ENCODE measurements at regions not wholly inside any gene's neighbourhood (a gene's known extent, or its start where the extent isn't known, plus 50 kb on each side); places are given as distances from the start of the nearest gene placed in this dataset.

GRCh38 chr18:33924576-33924975 lies 300.1 kb downstream of the NOL4 start:
- BruUV-seq (replicated peaks), result no TSS peak
- DNase-seq (ENCODE audit: low read depth, low spot score), result no peak
- CTCF ChIA-PET, result no interaction called here

DNA sequence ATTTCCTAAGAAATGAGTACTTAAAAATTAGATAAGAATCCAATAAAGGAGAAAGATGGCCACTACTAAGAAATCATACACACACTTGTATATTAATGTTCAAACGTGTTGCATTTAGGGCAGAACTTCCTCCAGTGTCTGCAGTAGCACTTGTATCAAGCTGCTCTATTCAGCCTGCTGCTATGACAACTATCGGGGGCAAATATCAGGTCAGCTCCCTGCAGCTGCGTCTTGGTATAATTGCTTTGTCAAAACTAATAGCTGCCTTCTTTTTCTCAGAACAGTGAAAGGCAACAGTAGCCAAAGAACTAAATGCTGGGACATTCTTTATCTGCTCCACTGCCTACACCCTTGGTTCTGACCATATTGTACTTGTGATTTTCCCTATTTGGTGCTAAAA lies 300.7 kb downstream of the NOL4 start:
- in situ Hi-C loops (cut with HindIII; ENCODE audit: low pct_unique_long_range_greater_than_20kb, low sequenced_read_pairs) (no loop called here), intact Hi-C loops (cut with micrococcal nuclease; ENCODE audit: unreplicated experiment) (no loop called here)
- POLR2A ChIA-PET, result no interaction called here
- Histone ChIP-seq H3K27ac (ENCODE audit: low read length) (no peak overlapping the region), H3K9me3 (ENCODE audit: control insufficient read depth, insufficient read depth, low read depth, low read length) (no peaks in the 10 kb centered on the region), H3K4me3 (ENCODE audit: low read depth in 2 of 2, low read length in 2 of 2) (no peak overlapping the region), H3K36me3 (ENCODE audit: control insufficient read depth, insufficient read depth, low read length) (no peaks in the 10 kb centered on the region), H3K4me1 (ENCODE audit: control insufficient read depth, insufficient read depth, low read length) (no peaks in the 10 kb centered on the region), H3K27me3 (ENCODE audit: control insufficient read depth, insufficient read depth, low read length) (no peaks in the 10 kb centered on the region)
- DNase-seq (ENCODE audit: low read depth, low spot score), result no peak
- BruUV-seq (replicated peaks), result no TSS peak
- TF ChIP-seq TCF7L2 (IDR thresholded peaks at IDR 0.05; ENCODE audit: low read depth, low read length) (no peak), REST (IDR thresholded peaks at IDR 0.05; ENCODE audit: insufficient read depth in 1 of 2, low read depth in 2 of 2, low read length in 1 of 2) (no peak), SIN3A (IDR thresholded peaks at IDR 0.05; ENCODE audit: borderline replicate concordance, insufficient read depth, low read depth, low read length) (no peak), POLR2AphosphoS5 (IDR thresholded peaks at IDR 0.05; ENCODE audit: low read depth, low read length) (no peak)
- TF ChIP-seq, protein P1, sequence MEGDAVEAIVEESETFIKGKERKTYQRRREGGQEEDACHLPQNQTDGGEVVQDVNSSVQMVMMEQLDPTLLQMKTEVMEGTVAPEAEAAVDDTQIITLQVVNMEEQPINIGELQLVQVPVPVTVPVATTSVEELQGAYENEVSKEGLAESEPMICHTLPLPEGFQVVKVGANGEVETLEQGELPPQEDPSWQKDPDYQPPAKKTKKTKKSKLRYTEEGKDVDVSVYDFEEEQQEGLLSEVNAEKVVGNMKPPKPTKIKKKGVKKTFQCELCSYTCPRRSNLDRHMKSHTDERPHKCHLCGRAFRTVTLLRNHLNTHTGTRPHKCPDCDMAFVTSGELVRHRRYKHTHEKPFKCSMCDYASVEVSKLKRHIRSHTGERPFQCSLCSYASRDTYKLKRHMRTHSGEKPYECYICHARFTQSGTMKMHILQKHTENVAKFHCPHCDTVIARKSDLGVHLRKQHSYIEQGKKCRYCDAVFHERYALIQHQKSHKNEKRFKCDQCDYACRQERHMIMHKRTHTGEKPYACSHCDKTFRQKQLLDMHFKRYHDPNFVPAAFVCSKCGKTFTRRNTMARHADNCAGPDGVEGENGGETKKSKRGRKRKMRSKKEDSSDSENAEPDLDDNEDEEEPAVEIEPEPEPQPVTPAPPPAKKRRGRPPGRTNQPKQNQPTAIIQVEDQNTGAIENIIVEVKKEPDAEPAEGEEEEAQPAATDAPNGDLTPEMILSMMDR (IDR thresholded peaks at IDR 0.05), result no peak
- CTCF ChIA-PET, result no interaction called here
- ATAC-seq, result no peak

More at GRCh38 chr18:33924576-33924975, 300.1 kb downstream of the NOL4 start:
- H3K4me1 ChIP-seq (ENCODE audit: control insufficient read depth, insufficient read depth, low read length), result no peaks in the 10 kb centered on the region
- POLR2A ChIA-PET, result no interaction called here
- H3K9me3 ChIP-seq (ENCODE audit: control insufficient read depth, insufficient read depth, low read depth, low read length), result no peaks in the 10 kb centered on the region
- no peak overlapping the region for H3K27ac ChIP-seq (ENCODE audit: low read length)
- intact Hi-C loops (cut with micrococcal nuclease; ENCODE audit: unreplicated experiment), result no loop called here
- ATAC-seq, result no peak
- H3K36me3 ChIP-seq (ENCODE audit: control insufficient read depth, insufficient read depth, low read length), result no peaks in the 10 kb centered on the region
- no peak for TF ChIP-seq TCF7L2 (IDR thresholded peaks at IDR 0.05; ENCODE audit: low read depth, low read length)
- TF ChIP-seq, protein P1 (IDR thresholded peaks at IDR 0.05), result no peak
- TF ChIP-seq REST (IDR thresholded peaks at IDR 0.05; ENCODE audit: insufficient read depth in 1 of 2, low read depth in 2 of 2, low read length in 1 of 2), result no peak
- no peak for TF ChIP-seq SIN3A (IDR thresholded peaks at IDR 0.05; ENCODE audit: borderline replicate concordance, insufficient read depth, low read depth, low read length)
- no peak for TF ChIP-seq POLR2AphosphoS5 (IDR thresholded peaks at IDR 0.05; ENCODE audit: low read depth, low read length)
- in situ Hi-C loops (cut with HindIII; ENCODE audit: low pct_unique_long_range_greater_than_20kb, low sequenced_read_pairs), result no loop called here
- no peaks in the 10 kb centered on the region for H3K27me3 ChIP-seq (ENCODE audit: control insufficient read depth, insufficient read depth, low read length)
- H3K4me3 ChIP-seq (ENCODE audit: low read depth in 2 of 2, low read length in 2 of 2), result no peak overlapping the region
